Hindlimb muscle (tissue), 1 donor: ENCODE measurements at regions not wholly inside any gene's neighbourhood (a gene's known extent, or its start where the extent isn't known, plus 50 kb on each side); places are given as distances from the start of the nearest gene placed in this dataset.
"Not testable (repeated sequence)": the region's sequence is repeated elsewhere in the genome, so short reads cannot be mapped to it uniquely, and the experiment has no call there.

ENCODE experiments used
- DNase-seq: peaks from one replicate; pipeline ENCODE4 v3.0.0-alpha.2; 2013

DNA sequence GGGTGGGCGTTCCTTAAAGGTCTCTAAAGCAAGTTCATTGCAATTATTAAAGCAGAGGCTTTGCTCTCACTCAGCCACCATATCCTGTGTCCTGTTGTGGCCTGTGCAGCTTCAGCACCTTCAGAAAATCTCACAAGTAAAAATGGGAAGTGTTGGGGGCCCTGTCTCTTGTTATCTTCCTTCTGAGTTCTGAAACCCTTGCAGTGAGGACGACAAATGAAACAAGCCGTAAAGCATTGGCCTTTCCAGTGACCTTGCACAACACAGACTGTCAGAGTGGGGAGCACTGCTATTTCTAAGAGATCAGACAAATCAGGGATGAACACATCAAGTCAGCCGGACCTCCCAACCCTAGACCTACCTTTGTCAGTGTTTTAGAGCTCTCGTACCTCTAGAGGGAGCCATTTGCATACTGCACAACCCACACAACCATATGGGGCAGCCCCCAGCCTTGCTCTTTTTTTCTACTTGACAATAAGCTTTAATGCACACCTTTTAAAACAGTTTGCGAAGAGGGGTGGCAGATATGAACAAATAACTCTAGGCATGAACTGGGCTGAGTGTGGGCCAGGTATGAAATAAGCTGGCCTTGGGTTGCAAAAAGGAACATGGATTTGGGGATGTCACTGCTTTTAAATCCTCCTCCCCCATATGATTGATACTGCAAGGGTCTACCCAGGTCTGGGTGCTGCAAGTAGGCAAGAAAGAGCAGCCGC, 89.8 kb downstream of the KATNIP start:
- peak; percentile 39 for DNase-seq

DNA sequence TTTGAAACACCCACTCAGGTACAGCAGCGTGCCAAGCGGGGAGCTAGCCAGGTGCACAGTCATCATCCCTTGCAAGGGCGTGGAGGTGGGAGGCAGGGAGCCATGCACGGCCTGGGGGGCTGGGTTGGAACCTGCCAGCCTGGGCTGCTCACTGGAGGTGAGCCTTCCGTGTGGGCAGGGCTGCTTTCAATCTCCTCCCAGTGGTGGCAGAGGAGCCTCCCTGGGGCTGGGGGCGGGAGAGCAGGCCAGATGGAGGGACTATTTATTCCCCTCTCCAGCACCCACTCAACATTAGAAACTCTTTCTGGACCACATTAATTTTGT, 90.3 kb downstream of the KATNIP start:
- no peak for DNase-seq

- DNase-seq: no peak
These were observed 91.3 kb downstream of the KATNIP start for GRCh38 chr16:27641260-27641659.

DNA sequence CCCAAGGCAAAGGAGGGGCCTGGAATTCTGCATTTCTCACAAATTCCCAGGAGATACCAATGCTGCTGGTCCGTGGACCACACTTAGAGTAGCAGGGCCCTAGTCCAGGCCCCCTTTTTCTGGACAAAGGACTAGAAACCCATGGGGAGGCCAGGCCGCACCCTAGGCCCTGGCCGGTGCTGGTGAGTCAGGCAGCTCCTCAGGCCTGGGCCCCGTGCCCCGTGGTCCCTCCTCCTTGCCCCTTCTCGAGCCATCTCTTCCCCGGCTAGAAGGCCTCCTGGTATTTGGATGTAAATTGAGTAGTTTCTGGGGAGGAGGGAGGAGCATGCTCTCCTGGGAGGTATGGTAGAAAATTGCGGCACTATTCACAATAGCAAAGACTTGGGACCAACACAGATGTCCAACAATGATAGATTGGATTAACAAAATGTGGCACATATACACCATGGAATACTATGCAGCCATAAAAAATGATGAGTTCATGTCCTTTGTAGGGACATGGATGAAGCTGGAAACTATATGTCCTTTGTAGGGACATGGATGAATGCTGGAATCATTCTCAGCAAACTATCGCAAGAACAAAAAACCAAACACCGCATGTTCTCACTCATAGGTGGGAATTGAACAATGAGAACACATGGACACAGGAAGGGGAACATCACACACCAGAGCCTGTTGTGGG, 91.9 kb downstream of the KATNIP start:
- DNase-seq: not testable (repeated sequence)

DNA sequence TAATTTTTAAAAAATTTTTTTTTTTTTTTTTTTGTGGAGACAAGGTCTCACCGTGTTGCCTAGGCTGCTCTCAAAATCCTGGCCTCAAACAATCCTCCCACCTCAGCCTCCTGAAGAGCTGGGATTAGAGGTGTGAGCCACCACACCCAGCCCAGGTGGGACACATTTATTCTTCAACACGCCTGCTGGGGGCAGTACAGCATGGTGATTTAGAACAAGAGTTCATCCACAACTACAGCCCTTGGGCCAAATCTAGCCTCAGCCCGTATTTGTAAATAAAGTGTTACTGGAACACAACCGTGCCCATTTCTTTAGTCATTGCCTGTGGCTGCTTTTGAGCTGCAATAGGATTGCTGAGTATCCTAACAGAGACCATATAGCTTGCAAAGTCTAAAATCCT, 92.8 kb downstream of the KATNIP start:
- no peak for DNase-seq

DNA sequence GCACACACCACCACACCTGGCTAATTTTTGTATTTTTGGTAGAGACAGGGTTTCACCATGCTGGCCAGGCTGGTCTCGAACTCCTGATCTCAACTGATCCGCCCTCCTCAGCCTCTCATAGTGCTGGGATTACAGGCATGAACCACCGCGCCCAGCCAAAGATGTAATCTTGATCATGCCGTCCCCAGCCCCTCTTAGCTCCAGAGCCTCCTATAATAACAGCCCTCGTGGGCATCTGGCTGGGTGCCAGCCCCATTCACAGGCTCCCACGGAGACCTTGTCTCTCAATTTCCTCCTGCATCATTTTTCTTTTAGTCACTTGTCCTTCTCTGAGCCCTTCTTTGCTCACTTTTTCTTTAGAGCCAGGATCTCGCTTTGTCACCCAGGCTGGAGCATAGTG, 94.2 kb downstream of the KATNIP start:
- no peak for DNase-seq

GRCh38 chr16:27645396-27645795, 95.5 kb downstream of the KATNIP start:
- no peak for DNase-seq

- DNase-seq: no peak
These were observed 96.9 kb downstream of the KATNIP start for GRCh38 chr16:27646806-27647205.

GRCh38 chr16:27649021-27649420, 99.1 kb downstream of the KATNIP start:
- DNase-seq: no peak

DNA sequence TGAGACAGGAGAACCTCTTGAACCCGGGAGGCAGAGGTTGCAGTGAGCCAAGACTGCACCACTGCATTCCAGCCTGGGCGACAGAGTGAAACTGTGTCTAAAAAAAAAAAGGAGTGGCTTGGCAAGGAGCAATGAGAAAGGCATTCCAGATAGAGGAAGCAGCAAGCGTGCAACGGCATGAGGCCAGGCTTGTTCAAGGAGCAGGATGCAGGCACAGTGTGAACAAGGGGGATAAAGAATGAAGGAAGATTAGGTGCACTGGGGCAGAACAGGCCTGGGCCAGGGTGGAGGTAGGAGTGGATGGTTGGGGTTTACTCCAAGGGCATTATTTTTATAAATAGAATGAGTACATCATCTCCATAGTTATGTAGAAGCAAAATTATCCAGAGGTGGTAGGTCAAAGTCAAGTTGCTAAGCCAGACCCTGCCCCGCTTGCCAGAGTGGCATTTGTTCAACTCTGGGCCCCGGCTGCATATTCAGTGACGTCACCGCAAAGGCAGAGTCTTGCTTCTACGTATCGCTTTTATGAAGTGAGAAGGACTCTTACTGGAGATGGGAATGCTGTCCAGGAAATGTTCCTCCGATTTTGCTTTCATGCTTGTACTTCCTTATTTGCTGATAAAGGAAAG, 100.2 kb downstream of the KATNIP start:
- no peak for DNase-seq

DNA sequence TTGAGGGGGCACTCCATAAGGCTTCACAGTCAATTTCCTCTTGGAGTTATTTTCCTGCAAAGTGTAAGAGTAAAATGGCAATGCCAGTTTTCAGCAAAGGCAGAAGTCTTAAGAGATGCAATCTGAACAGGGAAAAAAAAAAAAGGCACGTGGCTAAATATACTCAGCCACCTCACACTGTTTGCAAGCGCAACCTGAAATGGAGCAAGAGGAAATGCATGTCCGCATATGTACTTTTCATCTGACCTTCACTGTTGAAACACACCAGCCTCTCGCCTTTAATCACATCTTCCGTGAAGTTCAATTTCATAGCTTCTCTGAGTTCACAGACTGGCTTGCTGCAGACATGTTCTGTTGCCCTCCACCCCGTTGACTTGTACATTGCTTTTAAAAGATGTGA, 101.4 kb downstream of the KATNIP start:
- no peak for DNase-seq

DNA sequence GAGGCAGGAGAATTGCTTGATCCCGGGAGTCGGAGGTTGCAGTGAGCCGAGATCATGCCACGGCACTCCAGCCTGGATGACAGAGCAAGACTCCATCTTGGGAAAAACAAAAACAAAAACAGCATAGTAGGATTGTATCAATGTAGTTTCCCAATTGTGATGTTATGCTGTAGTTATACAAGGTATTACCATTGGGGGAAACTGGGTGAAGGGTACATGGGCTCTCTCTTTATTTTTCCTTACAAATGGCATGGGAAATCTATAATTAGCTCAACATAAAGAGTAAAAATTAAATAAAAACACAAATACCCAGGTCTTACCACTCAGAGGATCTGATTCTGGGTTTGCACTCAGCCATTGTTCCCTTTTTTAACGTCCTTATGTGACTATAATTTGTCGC, 107.9 kb downstream of the KATNIP start:
- DNase-seq: no peak

GRCh38 chr16:27660507-27660906, 110.6 kb downstream of the KATNIP start:
- no peak for DNase-seq

- DNase-seq: not testable (repeated sequence)
These were observed 113.3 kb downstream of the KATNIP start for GRCh38 chr16:27663235-27663634.

DNA sequence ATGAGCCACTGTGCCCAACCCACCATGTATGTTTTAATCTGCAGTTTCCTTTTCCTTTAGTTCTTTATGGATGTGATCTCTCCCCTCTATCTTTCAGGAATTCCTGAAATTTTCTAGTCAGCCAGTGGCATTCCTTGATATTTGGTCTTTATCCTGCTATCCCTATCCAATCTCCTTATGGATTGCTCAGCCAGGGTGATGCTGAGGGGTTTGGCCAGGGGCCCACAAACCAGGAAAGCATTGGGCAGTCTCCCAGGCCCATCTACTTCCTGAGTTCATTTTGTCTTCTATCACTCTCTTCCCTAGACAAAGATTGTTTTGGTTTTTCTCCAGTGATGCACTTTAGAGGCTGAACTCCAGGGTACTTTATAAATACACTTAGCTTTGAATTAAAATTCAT, 115.9 kb downstream of the KATNIP start:
- DNase-seq: no peak

- no peak for DNase-seq
These were observed 120.3 kb downstream of the KATNIP start for GRCh38 chr16:27670071-27670810.

DNA sequence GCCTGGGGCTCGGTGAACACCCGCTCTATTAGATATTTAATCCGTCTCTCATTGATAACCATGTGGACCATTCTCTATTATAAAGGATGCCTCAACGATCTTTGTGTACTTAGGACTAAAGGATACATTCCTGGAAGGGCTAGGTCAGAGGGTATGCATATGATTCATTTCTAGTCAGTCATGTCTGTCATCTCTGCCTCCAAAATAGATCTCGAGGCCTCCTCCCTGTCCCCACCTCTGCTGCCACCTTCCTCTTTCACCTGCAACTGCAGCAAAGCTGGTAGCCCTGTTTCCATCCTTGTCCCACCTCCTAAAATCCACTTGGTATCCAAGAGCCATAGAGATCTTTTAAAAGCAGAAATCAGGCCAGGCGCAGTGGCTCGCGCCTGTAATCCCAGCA, 121.5 kb downstream of the KATNIP start:
- no peak for DNase-seq

- no peak for DNase-seq
These were observed 126.9 kb downstream of the KATNIP start for GRCh38 chr16:27676839-27677238.

DNA sequence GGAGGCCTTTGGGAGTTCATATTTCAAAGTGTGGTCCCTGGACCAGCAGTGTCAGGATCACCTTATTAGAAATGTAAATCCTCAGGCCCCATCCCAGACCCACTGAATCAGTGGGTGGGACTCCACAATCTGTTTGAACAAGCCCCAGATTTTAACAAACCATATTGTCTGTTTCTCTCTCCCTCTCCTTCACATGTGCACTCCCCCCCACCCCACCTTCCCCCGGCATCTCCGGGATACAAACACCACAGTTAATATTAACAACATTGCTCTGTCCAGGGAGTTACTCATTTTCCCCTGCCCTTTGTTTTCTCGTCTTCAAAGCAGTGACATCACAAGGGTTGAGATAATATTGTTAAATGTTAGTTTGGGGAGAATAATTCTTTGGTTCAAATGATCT, 127.3 kb downstream of the KATNIP start:
- DNase-seq: no peak

DNA sequence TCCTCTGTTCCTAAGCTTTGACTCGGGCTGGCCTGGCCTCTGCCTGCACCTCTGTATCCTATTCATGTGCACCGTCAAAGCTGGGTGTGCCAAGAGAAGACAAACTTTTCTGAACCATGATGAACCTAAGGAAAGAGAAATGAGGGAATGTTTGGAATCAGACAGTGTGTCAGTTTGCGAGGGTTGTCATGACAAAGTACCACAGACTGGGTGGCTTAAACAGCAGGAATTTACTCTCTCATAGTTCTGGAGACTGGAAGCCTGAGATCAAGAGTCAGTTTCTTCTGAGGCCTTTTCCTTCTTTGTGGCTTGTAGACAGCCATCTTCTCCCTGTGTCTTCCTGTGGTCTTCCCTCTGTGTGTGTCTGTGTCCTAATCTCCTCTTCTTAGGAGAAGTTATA, 129.0 kb downstream of the KATNIP start:
- no peak for DNase-seq

- no peak for DNase-seq
These were observed 130.0 kb downstream of the KATNIP start for GRCh38 chr16:27679899-27680298.

DNA sequence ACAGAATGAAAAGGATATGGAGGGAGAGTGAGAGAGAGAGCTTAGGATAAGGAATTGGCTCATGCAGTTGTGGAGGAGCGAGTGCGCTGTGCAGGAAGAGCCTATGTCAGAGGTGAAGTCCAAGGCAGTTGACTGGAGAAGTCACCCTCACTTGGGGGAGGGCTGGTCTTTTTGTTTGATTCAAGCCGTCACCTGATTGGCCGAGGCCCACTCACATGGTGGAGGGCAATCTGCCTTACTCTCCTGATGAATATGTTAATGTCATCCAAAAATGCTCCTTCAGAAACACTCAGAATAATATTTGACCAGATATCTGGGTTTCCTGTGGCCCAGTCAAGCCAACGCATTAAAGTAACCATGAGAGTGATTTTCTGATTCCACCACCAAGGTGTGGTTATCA, 131.7 kb downstream of the KATNIP start:
- no peak for DNase-seq

GRCh38 chr16:27684047-27684446, 134.1 kb downstream of the KATNIP start:
- no peak for DNase-seq

DNA sequence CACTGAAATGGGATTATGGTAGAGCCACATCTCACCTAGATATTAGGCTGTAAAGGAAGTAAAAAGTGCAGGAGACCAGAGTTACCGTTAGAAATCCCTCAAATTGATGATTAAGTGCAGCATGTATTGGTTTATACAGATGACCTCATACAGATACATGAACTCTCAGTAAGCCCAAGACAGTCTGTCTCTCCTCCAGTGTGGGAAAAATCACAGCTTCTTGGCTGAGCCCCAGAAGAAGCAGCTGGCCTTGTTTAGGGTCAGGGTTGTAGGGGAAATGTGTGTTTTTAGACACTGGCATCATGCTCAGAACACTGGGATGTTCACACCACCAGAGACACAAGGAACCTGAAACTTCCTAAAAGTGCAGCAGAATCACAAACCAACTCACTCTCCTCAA, 135.9 kb downstream of the KATNIP start:
- DNase-seq: no peak
